NCI-H524 treated with DMSO at 0.1 percent for 48 hours (cell line): ENCODE measurements at regions not wholly inside any gene's neighbourhood (a gene's known extent, or its start where the extent isn't known, plus 50 kb on each side); places are given as distances from the start of the nearest gene placed in this dataset.

Source experiments
- DNase-seq: peaks from one replicate; lab custom pipeline; 2025; lab: John Stamatoyannopoulos, UW

DNA sequence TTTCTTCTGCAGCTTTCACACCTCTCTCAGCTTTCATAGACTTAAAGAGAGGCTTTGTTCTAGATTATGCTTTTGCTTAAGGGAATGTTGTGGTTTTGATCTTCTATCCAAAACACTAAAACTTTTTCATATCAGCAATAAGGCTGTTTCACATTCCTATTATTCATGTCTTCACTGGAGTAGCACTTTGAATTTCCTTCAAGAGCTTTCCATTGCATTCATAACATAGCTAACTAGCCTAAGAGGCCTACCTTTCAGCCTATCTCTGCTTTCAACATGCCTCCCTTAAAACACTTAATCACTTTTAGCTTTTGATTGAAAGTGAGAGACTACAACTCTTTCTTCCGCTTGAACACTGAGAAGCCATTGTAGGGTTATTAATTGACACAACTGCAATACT lies 1117.0 kb upstream of the PHF14 start:
- DNase-seq = no peak

GRCh38 chr7:9863545-9863944 lies 1110.1 kb upstream of the PHF14 start:
- no peak for DNase-seq

GRCh38 chr7:9869151-9869550 lies 1104.5 kb upstream of the PHF14 start:
- no peak for DNase-seq

DNA sequence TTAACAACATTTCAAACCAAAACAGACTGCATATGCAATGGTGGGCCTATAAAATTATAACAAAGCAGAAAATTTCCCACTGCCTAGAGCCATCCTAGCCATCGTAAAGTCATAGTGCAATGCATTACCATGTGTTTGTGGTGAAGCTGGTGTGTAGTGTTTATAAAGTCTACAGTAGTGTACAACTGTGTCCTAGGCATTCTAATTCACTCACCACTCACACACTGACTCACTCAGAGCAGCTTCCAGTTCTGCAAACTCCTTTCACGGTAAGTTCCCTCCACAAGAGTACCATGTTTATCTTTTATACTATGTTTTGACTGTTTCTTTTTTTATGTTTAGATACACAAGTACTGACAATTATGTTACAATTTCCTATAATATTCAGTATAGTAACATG lies 1104.1 kb upstream of the PHF14 start:
- DNase-seq = no peak

DNA sequence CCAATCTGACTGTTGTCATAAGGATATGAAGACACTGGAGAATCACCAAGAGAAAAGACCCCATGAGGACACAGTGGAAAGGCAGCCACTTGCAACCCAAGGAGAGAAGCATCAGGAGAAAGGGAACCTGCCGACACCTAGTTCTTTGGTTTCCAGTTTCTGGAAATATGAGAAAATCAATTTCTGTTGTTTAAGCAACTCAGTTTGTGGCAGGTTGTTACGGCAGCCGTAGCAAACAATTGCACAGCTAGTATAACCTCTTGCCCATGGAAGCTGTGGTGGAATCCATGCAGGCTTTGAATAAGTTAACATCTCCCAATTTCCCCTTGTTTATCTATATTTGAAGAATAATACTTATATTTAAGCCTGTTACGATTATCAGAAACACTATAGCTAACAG lies 1103.0 kb upstream of the PHF14 start:
- no peak for DNase-seq

DNA sequence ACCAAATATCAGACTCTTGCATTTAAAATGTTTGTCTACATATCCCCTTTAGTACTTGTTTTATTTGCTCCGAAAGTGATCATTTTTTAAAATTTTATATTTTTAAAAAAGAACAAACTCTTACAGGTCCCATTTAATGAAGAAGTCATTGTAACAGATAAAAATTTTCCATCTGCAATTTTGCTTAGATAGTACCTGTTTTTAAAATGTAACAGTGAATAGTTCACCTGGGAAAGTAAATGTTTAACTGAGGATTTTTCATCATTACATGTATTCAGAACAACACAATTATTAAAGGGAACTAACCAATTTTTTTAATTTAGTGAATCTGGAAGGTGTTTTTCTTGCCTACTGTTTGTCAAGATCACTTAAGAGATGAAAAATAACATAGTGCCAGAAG lies 1099.5 kb upstream of the PHF14 start:
- DNase-seq = no peak

DNA sequence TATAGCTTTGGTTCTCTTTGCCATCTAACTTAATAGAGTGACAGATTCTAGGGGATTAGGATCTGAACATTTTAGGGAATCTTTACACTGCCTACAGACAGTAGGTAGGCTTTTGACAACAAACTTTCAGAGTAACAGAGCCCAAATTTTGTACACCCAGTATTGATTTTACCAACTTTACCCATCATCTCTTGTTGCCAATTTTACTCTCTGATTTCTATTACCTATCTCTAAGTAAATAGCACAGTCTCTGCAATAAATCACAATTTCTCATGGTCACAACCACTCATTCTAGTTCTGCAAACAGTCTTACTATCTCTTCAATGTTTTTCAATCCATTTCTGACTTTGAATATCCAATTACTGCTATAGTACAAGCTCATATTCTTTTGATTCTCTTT lies 1097.6 kb upstream of the PHF14 start:
- DNase-seq = no peak

DNA sequence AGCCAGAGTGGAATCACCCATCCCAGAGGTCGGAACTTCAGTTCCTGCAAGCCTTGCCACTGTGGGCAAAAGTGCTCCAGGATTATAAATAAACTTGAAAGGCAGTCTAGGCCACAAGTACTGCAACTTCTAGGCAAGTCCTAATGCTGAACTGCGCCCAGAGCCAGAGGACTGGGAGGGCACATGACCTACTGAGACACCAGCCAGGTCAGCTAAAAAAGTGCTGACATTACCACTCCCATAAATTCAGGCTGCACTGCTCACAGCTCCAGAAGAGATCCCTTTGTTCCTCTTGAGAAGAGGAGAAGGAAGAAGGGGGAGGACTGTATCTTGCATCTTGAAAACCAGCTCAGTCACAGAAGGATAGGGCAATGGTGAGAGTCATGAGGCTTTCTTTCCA lies 1084.1 kb upstream of the PHF14 start:
- no peak for DNase-seq

DNA sequence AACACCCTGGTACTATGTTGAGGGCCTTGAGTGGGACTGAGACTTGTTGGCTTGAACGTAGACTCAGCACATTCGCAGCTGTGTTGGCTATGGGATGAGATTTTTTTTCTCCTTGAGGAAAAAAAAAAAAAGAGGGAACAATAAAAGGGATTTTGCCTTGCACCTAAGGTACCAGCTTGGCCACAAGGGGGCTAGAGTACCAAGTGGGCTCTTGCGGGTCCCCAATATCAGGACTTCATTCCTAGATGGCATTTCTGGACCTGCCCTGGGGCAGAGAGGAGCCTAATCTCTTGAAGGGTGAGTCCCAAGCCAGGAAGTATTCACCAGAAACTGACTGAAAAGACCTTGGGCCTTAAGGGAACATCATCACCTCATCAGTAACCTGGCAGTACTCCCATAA lies 1083.6 kb upstream of the PHF14 start:
- DNase-seq = no peak

GRCh38 chr7:9891056-9891455 lies 1082.6 kb upstream of the PHF14 start:
- no peak for DNase-seq

DNA sequence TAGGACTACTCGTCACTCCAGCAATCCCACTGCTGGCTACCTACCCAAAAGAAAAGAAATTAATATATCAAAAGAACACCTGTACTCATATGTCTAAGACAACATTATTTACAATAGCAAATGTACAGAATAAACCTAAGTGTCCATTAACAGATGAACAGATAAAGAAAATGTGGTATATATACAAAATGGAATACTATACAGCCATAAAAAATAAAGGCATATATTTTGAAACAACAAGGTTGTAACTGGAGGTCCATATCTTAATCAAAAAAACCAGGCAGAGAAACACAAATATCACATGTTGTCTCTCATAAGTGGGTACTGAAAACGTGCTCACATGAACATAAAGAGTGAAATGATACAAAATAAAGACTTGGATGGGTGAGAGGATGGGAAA lies 1073.3 kb upstream of the PHF14 start:
- no peak for DNase-seq

DNA sequence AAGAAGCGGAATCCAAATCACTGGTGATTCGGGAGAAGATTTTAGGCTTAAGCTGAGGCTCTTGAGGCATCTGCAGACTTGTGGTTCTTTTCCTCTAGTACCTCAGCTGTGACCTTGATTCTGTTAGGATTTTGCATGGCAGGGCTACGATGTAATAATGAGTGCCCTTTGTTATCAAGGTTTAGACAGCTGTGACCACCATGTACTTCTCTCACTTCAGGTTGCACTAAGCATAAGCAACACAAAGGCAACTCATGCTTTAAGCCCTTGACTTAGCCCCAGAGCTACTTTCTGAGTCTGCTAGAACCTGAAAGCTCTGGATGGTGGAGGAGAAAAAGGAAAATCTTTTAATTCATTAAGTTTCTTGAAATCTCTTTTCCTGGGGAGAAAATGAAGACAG lies 1052.3 kb upstream of the PHF14 start:
- DNase-seq = no peak

DNA sequence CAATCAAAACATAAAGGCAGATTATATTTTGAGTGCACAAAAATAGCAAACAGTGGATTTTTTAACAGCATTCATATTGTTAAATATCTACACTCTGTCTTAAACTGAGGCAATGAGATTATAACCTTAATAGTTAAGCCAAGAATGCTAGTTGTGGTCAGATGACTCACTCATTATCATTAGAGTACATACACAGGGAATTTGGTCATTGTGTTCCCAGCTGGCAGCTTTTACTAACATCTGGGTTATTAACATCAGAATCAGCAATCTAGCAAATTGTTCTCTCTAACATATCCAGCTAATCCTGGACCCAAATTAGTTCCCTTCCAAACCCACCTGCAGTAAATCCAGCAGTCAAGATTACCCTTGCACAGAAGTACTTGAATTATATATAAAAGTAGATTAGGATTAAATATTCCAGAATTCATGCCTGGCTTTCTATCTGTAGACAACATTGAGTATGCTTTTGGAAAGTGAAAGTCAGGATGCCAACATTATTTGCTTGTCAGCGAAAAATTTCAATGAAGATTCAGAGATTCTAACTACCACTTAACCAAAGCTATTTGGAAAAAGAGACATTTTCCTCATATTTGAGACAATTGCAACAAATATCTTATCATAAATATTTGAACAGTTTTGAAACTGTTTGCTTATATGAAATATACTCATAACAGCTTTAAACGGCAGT lies 1035.6 kb upstream of the PHF14 start:
- DNase-seq = no peak

GRCh38 chr7:9939176-9939575 lies 1034.5 kb upstream of the PHF14 start:
- DNase-seq = no peak

DNA sequence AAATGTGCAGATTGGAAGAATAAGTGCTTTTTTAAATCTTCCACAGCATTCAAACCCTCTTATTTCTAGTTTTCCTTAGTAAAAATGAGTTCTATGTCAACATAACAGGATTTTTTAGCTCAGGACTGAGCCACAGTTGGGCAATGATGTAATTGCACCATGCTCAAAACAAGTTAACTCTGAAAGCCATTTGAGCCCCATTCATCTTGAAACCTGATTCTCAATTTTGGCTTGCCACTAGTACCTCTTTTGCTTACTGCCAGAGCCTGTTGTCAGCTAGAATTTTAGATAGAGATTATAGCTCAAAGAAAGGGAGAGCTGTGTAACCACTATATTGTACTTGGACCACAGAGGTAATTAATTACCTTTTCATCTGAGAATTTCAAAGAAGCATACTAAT lies 1028.5 kb upstream of the PHF14 start:
- DNase-seq = no peak

- DNase-seq = no peak
These were observed 1027.8 kb upstream of the PHF14 start for GRCh38 chr7:9945857-9946256.

DNA sequence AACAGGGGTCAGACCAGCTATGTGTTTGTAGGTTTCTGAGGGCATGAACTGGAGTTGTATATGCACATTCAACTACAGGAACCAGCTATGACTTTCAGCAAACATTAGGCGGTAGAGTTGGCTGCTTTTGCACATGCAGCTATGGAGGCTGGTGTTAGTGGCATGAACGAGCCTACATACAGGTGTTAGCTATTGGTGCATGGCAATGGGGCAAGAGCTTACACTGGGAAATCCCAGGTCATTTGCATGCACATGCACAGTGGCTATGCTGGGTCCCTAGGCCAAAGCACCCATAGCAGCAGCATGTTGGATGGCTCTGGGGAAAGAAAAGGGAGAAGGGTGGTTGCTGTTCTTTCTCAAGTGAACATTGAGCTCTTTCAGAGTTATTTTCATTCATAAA lies 1018.5 kb upstream of the PHF14 start:
- no peak for DNase-seq

DNA sequence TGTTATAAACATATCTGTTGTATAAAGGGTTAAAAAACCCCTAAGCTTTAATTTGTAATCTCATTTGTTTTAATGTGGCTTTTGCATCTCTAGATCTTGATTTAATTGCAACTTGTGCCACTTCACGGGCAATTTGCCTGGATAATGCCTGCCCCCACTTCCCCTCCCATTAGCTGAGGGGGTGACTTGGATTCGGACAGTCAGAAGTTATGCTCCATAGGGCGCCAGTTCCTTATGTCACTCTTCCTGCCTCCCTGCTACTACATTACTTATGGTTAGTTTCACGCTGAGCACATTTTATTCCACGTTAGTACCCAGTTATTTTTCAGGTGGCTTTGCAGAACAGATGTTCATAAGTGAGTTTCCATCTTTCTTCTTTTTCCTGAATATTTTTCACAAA lies 1015.2 kb upstream of the PHF14 start:
- peak; percentile 54 for DNase-seq

DNA sequence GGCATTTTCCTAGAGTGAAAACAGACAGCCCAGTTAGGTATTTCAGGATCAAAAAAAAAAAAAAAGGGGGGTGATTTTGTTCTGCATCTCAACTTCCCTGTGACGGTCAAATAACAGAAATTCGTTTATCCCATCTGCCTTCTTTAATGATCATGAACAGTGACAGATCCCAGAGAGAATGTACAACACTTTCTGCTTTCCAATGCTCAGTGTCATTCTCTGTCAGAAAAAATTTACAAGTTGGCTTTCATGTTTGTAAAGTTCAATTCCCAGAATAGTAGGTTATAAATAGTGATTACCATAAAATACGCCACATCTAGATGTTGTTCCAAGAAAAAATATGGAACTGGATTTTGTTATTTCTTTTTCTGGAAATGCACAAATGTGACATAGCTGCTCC lies 1013.2 kb upstream of the PHF14 start:
- DNase-seq = no peak

GRCh38 chr7:9961161-9961922 lies 1012.3 kb upstream of the PHF14 start:
- DNase-seq = no peak

GRCh38 chr7:9962742-9963141 lies 1010.9 kb upstream of the PHF14 start:
- no peak for DNase-seq

DNA sequence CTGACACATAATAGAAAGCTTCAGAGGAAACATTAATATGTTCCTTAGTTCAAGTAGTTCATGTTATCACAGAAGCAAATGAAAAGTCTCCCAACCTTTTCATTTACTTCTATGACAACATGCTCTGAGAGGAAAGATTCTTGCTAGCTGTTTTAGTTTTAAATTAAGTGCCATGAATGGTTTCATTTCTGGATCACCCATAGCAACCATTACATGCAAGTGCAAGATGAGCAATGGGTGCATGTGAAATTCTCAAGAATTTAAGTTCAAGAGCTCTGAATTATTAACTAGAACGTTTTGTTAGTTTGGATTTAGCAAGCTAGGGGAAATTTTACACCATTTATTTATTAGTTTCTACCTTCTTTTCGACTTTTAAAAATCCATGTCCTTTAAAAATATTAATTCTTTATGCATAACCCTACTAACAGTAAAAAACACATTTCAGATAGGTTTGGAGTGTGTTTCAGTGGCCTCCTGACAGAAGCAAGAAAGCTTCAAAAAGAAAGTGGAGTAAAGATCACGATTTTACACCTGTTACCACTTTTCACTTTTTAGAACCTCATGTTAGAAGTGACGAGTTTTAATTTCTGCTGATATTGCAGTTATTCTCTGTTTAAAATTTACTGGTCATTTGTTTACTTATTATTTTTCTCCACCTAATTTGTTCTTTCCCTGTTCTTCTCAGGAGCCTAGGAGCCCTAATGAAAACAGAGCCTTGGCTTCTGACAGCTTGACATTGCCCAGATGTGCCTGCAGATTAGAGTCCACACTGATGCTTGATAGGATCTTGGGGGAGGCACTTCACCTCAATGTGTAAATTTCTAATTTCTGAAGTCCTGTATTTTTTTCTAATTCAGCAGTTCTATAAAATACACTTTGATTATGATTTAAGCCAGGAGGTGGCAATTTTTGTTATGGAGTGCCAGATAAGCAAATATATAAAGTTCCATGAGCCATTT lies 995.3 kb upstream of the PHF14 start:
- DNase-seq = no peak
